ENCODE measurements at regions not wholly inside any gene's neighbourhood (a gene's known extent, or its start where the extent isn't known, plus 50 kb on each side); places are given as distances from the start of the nearest gene placed in this dataset.

DNA sequence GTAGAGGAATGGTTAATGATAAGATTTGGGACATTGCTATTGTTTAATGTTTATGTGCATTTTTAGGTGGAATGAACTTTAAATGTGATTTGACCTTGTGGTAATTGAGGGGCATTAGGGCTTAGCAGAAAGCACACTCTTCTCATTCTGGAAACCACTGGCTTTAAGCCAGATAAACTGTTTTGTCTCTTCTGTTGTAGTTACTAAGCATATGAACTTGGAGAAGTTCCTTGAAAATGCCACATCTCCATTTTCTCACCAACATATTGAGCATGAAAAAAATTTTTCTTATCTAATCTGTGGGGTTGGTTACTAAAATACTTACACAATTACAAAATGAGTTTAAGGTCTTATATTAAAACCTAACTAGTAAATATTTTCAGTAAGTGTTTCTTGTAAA, 70.8 kb upstream of the FSHR start:
- in situ Hi-C loops (cut with MboI) (no loop called here), intact Hi-C loops (cut with micrococcal nuclease; ENCODE audit: unreplicated experiment) (no loop called here)
- H3K4me2 ChIP-seq (ENCODE audit: control insufficient read depth, insufficient read depth): no peak overlapping the region
- no peak for DNase-seq (ENCODE audit: low read depth, low spot score)
- ChIA-PET CTCF (no interaction called here), SMC1A (ENCODE audit: uncharacterized antibody, unreplicated experiment) (interaction anchor here (1.2 kb wide), 1 partner anchor 8 kb away, joined by 3 read pairs; no protein-coding TSS in a partner anchor), RAD21 (ENCODE audit: unreplicated experiment) (no interaction called here), POLR2A (no interaction called here)
- H3K27me3 ChIP-seq (replicated peaks in 1 of 2; ENCODE audit: control insufficient read depth in 2 of 2, insufficient read depth in 2 of 2, low read length in 1 of 2): no peaks in the 10 kb centered on the region
- no peak for ATAC-seq
- no TSS peak for BruUV-seq (replicated peaks)
- H3K4me1 ChIP-seq (ENCODE audit: control insufficient read depth, insufficient read depth, low read length): no peaks in the 10 kb centered on the region
- H3K27ac ChIP-seq (ENCODE audit: control insufficient read depth, insufficient read depth): no peak overlapping the region
- H3K9ac ChIP-seq (ENCODE audit: control insufficient read depth, insufficient read depth, low read length): no peak overlapping the region
- no peaks in the 10 kb centered on the region for H4K20me1 ChIP-seq (ENCODE audit: control insufficient read depth, insufficient read depth)
- no peaks in the 10 kb centered on the region for H3K36me3 ChIP-seq (ENCODE audit: control insufficient read depth in 2 of 2, insufficient read depth in 2 of 2, low read length in 1 of 2)
- H2AFZ ChIP-seq (ENCODE audit: control insufficient read depth, low read depth, low read length): no peak overlapping the region
- no peak overlapping the region for H3K4me3 ChIP-seq
- no peaks in the 10 kb centered on the region for H3K9me3 ChIP-seq (replicated peaks; ENCODE audit: control insufficient read depth, insufficient read depth, low read length)
- TF ChIP-seq NFYA (IDR thresholded peaks at IDR 0.05; ENCODE audit: borderline replicate concordance, low read depth, low read length) (no peak), RBBP5 (conservative IDR thresholded peaks at IDR 0.05) (no peak), ZNF274 (IDR thresholded peaks at IDR 0.05; ENCODE audit: insufficient read depth, insufficient read length) (no peak), EZH2 (IDR thresholded peaks at IDR 0.05; ENCODE audit: borderline replicate concordance, control insufficient read depth, low read depth, low read length) (no peak), CHD1 (IDR thresholded peaks at IDR 0.05; ENCODE audit: low read depth, low read length) (no peak), STAT1 (conservative IDR thresholded peaks at IDR 0.05) (no peak)
- TF ChIP-seq, protein P1, sequence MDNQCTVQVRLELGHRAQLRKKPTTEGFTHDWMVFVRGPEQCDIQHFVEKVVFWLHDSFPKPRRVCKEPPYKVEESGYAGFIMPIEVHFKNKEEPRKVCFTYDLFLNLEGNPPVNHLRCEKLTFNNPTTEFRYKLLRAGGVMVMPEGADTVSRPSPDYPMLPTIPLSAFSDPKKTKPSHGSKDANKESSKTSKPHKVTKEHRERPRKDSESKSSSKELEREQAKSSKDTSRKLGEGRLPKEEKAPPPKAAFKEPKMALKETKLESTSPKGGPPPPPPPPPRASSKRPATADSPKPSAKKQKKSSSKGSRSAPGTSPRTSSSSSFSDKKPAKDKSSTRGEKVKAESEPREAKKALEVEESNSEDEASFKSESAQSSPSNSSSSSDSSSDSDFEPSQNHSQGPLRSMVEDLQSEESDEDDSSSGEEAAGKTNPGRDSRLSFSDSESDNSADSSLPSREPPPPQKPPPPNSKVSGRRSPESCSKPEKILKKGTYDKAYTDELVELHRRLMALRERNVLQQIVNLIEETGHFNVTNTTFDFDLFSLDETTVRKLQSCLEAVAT (IDR thresholded peaks at IDR 0.05): no peak
- no peaks in the 10 kb centered on the region for H3K79me2 ChIP-seq (ENCODE audit: control insufficient read depth, insufficient read depth, low read length)
- FAIRE-seq: no peak

GRCh38 chr2:49224426-49225010, 70.2 kb upstream of the FSHR start:
- in situ Hi-C loops (cut with MboI): no loop called here
- BruUV-seq (replicated peaks): no TSS peak
- Histone ChIP-seq H2AFZ (ENCODE audit: control insufficient read depth, low read depth, low read length) (no peak overlapping the region), H3K36me3 (ENCODE audit: control insufficient read depth in 2 of 2, insufficient read depth in 2 of 2, low read length in 1 of 2) (no peaks in the 10 kb centered on the region), H3K27me3 (replicated peaks in 1 of 2; ENCODE audit: control insufficient read depth in 2 of 2, insufficient read depth in 2 of 2, low read length in 1 of 2) (no peaks in the 10 kb centered on the region), H3K79me2 (ENCODE audit: control insufficient read depth, insufficient read depth, low read length) (no peaks in the 10 kb centered on the region), H3K9me3 (replicated peaks; ENCODE audit: control insufficient read depth, insufficient read depth, low read length) (no peaks in the 10 kb centered on the region), H3K4me1 (ENCODE audit: control insufficient read depth, insufficient read depth, low read length) (no peaks in the 10 kb centered on the region), H3K27ac (ENCODE audit: control insufficient read depth, insufficient read depth) (no peak overlapping the region), H3K9ac (ENCODE audit: control insufficient read depth, insufficient read depth, low read length) (no peak overlapping the region), H3K4me3 (no peak overlapping the region), H4K20me1 (ENCODE audit: control insufficient read depth, insufficient read depth) (no peaks in the 10 kb centered on the region), H3K4me2 (ENCODE audit: control insufficient read depth, insufficient read depth) (no peak overlapping the region)
- DNase-seq (ENCODE audit: low read depth, low spot score): no peak
- SMC1A ChIA-PET (ENCODE audit: uncharacterized antibody, unreplicated experiment): interaction anchor here (1.2 kb wide), 1 partner anchor 8 kb away, joined by 3 read pairs; no protein-coding TSS in a partner anchor
- 1% methylated on average over 4 of the region's 4 CpGs for WGBS (ENCODE audit: insufficient coverage, insufficient replicate concordance, low lambda C conversion rate, missing lambda C conversion rate)
- intact Hi-C loops (cut with micrococcal nuclease; ENCODE audit: unreplicated experiment): no loop called here
- RAD21 ChIA-PET (ENCODE audit: unreplicated experiment): no interaction called here
- POLR2A ChIA-PET: no interaction called here
- CTCF ChIA-PET: no interaction called here
- no peak for ATAC-seq
- FAIRE-seq: no peak
- TF ChIP-seq NFYA (IDR thresholded peaks at IDR 0.05; ENCODE audit: borderline replicate concordance, low read depth, low read length): no peak
- no peak for TF ChIP-seq LARP7 (IDR thresholded peaks at IDR 0.05)
- TF ChIP-seq, protein P2, sequence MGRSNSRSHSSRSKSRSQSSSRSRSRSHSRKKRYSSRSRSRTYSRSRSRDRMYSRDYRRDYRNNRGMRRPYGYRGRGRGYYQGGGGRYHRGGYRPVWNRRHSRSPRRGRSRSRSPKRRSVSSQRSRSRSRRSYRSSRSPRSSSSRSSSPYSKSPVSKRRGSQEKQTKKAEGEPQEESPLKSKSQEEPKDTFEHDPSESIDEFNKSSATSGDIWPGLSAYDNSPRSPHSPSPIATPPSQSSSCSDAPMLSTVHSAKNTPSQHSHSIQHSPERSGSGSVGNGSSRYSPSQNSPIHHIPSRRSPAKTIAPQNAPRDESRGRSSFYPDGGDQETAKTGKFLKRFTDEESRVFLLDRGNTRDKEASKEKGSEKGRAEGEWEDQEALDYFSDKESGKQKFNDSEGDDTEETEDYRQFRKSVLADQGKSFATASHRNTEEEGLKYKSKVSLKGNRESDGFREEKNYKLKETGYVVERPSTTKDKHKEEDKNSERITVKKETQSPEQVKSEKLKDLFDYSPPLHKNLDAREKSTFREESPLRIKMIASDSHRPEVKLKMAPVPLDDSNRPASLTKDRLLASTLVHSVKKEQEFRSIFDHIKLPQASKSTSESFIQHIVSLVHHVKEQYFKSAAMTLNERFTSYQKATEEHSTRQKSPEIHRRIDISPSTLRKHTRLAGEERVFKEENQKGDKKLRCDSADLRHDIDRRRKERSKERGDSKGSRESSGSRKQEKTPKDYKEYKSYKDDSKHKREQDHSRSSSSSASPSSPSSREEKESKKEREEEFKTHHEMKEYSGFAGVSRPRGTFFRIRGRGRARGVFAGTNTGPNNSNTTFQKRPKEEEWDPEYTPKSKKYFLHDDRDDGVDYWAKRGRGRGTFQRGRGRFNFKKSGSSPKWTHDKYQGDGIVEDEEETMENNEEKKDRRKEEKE (IDR thresholded peaks at IDR 0.05): no peak
- no peak for TF ChIP-seq HCFC1 (IDR thresholded peaks at IDR 0.05; ENCODE audit: low read length)
